ENCODE measurements at regions not wholly inside any gene's neighbourhood (a gene's known extent, or its start where the extent isn't known, plus 50 kb on each side); places are given as distances from the start of the nearest gene placed in this dataset.
"Not testable (repeated sequence)": the region's sequence is repeated elsewhere in the genome, so short reads cannot be mapped to it uniquely, and the experiment has no call there.

GRCh38 chr4:170166193-170166592 is 76.4 kb upstream of the AADAT start:
- H3K23me2 ChIP-seq (ENCODE audit: low read depth, low read length); H3K4ac ChIP-seq (replicated peaks; ENCODE audit: insufficient read length, low read depth, low read length); FAIRE-seq; H4K20me1 ChIP-seq (replicated peaks in 1 of 2; ENCODE audit: control insufficient read depth in 1 of 2, insufficient read depth in 2 of 2, low read length in 2 of 2); H3K14ac ChIP-seq (ENCODE audit: insufficient read length); H3K23ac ChIP-seq (ENCODE audit: insufficient read length); H2BK12ac ChIP-seq (ENCODE audit: low read depth, low read length); H3K56ac ChIP-seq (replicated peaks; ENCODE audit: insufficient read length, low read depth, low read length); H3K4me2 ChIP-seq (ENCODE audit: insufficient read depth in 1 of 2, low read depth in 2 of 2, low read length in 2 of 2); H2AK5ac ChIP-seq (ENCODE audit: low read depth, low read length); H2BK5ac ChIP-seq (ENCODE audit: low read depth, low read length); DNase-seq (ENCODE audit: low read depth in 1 of 2, low spot score in 2 of 2); H3K4me1 ChIP-seq (replicated peaks in 1 of 4; ENCODE audit: control insufficient read depth in 3 of 4, insufficient read depth in 4 of 4, low read length in 3 of 4); H2BK15ac ChIP-seq (ENCODE audit: low read length); H3K79me1 ChIP-seq (ENCODE audit: low read depth, low read length); H3K4me3 ChIP-seq (ENCODE audit: extremely low read depth in 1 of 4, insufficient read depth in 2 of 4, low read depth in 3 of 4, low read length in 4 of 4); CTCF ChIA-PET (ENCODE audit: partially characterized antibody); H4K8ac ChIP-seq (ENCODE audit: extremely low read depth, insufficient read depth, low read length); H3K9ac ChIP-seq (replicated peaks in 1 of 4; ENCODE audit: extremely low read depth in 1 of 4, low read depth in 3 of 4, low read length in 3 of 4); H2BK120ac ChIP-seq (replicated peaks; ENCODE audit: low read depth, low read length); H3K79me2 ChIP-seq (ENCODE audit: control insufficient read depth in 1 of 2, insufficient read depth in 2 of 2, low read length in 2 of 2); H3K18ac ChIP-seq (ENCODE audit: extremely low read depth, low read length); H4K5ac ChIP-seq (ENCODE audit: insufficient read length, low read depth, low read length); H3K27me3 ChIP-seq (replicated peaks in 1 of 4; ENCODE audit: control insufficient read depth in 3 of 4, extremely low read depth in 1 of 4, insufficient read depth in 3 of 4, low read length in 3 of 4); H3K9me3 ChIP-seq (ENCODE audit: insufficient read depth in 2 of 2, low read depth in 1 of 2, low read length in 1 of 2); H3K36me3 ChIP-seq (ENCODE audit: control insufficient read depth in 2 of 4, insufficient read depth in 4 of 4, low read length in 3 of 4); H2AFZ ChIP-seq (ENCODE audit: low read length); H2BK20ac ChIP-seq (ENCODE audit: low read length); H3K27ac ChIP-seq (ENCODE audit: low read depth, low read length); POLR2A ChIA-PET (ENCODE audit: partially characterized antibody); H4K91ac ChIP-seq (replicated peaks; ENCODE audit: insufficient read length, low read length): not testable (repeated sequence)
- WGBS, 2 experiments (ENCODE audit: extremely low coverage in 1 of 2, insufficient coverage in 1 of 2, insufficient read length in 1 of 2, insufficient replicate concordance in 2 of 2, low coverage in 1 of 2, low lambda C conversion rate in 2 of 2, missing lambda C conversion rate in 1 of 2): 98% methylated on average over 7 of the region's 26 CpGs; no CpG with 5 or more reads in 1 of the 2 experiments
